IMR-90 (cell line): ENCODE measurements at regions not wholly inside any gene's neighbourhood (a gene's known extent, or its start where the extent isn't known, plus 50 kb on each side); places are given as distances from the start of the nearest gene placed in this dataset.

ENCODE experiments used
- ATAC-seq: fragments of 200-7000 bp; cut with Tn5 transposase; 2 replicates; pipeline ENCODE4 v1.9.1; 2020; ENCODE audit warnings: low read depth, mild to moderate bottlenecking, moderate library complexity
- BruUV-seq: library from RNA; stranded (reverse); fragments of 400-500 nt; replicated peaks from 2 replicates; lab custom pipeline; 2021; lab: Mats Ljungman, UMichigan
- CTCF ChIA-PET: fragments of 300-600 bp; formaldehyde crosslinking; extraction: SDS; loops from one replicate; lab custom pipeline; 2021; ENCODE audit warnings: antibody characterized with exemption; lab: Yijun Ruan, JAX
- POLR2A ChIA-PET: fragments of 300-600 bp; sonication (Branson Sonifier 250); formaldehyde crosslinking; loops from one replicate; lab custom pipeline; 2022; ENCODE audit warnings: antibody characterized with exemption; ENCODE audit not compliant: unreplicated experiment; lab: Charles Lee
- DNase-seq: peaks from one replicate; pipeline ENCODE4 v3.0.0; 2013
- H2AFZ ChIP-seq: replicated peaks from 2 replicates; pipeline ENCODE3; 2013; ENCODE audit warnings: low read length, mild to moderate bottlenecking; ENCODE audit not compliant: poor library complexity
- H2AK5ac ChIP-seq: 2 replicates; pipeline ENCODE4 v1.6.1; 2013; ENCODE audit warnings: low read depth, low read length, inconsistent platforms
- H2AK9ac ChIP-seq: replicated peaks from 2 replicates; pipeline ENCODE3; 2013; ENCODE audit warnings: mild to moderate bottlenecking, low read depth, low read length, moderate library complexity; ENCODE audit not compliant: poor library complexity
- H2BK120ac ChIP-seq: 2 replicates; pipeline ENCODE4 v1.6.1; 2013; ENCODE audit warnings: low read depth, low read length, inconsistent platforms
- H2BK15ac ChIP-seq: 3 replicates; pipeline ENCODE4 v1.6.1; 2013; ENCODE audit warnings: low read depth, low read length, inconsistent platforms
- H2BK20ac ChIP-seq: 2 replicates; pipeline ENCODE4 v1.6.1; 2013; ENCODE audit warnings: low read depth, mild to moderate bottlenecking, inconsistent platforms, low read length, moderate library complexity
- H2BK5ac ChIP-seq: 2 replicates; pipeline ENCODE4 v1.6.1; 2013; ENCODE audit warnings: mild to moderate bottlenecking, low read depth, low read length, inconsistent platforms; ENCODE audit not compliant: poor library complexity, severe bottlenecking
- H3K14ac ChIP-seq: replicated peaks from 2 replicates; pipeline ENCODE4 v1.6.1; 2013; ENCODE audit warnings: low read depth, low read length, inconsistent platforms
- H3K18ac ChIP-seq: 2 replicates; pipeline ENCODE4 v1.6.1; 2013; ENCODE audit warnings: low read depth, low read length, control low read depth
- H3K23ac ChIP-seq: 2 replicates; pipeline ENCODE4 v1.6.1; 2013; ENCODE audit warnings: low read depth, low read length, inconsistent platforms
- H3K27ac ChIP-seq: 2 replicates; pipeline ENCODE4 v1.5.1; 2013; ENCODE audit warnings: mild to moderate bottlenecking, control low read depth, low read length; ENCODE audit not compliant: insufficient read depth
- H3K27me3 ChIP-seq: 2 replicates; pipeline ENCODE4 v1.6.1; 2013; ENCODE audit warnings: low read length; ENCODE audit not compliant: control insufficient read depth, insufficient read depth
- H3K36me3 ChIP-seq: 2 replicates; pipeline ENCODE4 v1.6.1; 2013; ENCODE audit warnings: low read length, mixed read lengths; ENCODE audit not compliant: control insufficient read depth, insufficient read depth
- H3K4ac ChIP-seq: 2 replicates; pipeline ENCODE4 v1.6.1; 2013; ENCODE audit warnings: low read depth, low read length, inconsistent platforms
- H3K4me1 ChIP-seq: 2 replicates; pipeline ENCODE4 v1.6.1; 2013; ENCODE audit warnings: low read length, mixed read lengths; ENCODE audit not compliant: control insufficient read depth, insufficient read depth
- H3K4me2 ChIP-seq: 2 replicates; pipeline ENCODE4 v1.6.1; 2013; ENCODE audit warnings: low read depth, mild to moderate bottlenecking, control low read depth, low read length, moderate library complexity
- H3K4me3 ChIP-seq: 2 replicates; pipeline ENCODE4 v1.5.1; 2013; ENCODE audit warnings: low read depth, mild to moderate bottlenecking, control low read depth, low read length, moderate library complexity; ENCODE audit not compliant: insufficient read depth
- H3K56ac ChIP-seq: 2 replicates; pipeline ENCODE4 v1.6.1; 2013; ENCODE audit warnings: low read length, inconsistent platforms; ENCODE audit not compliant: insufficient read depth; ENCODE audit errors: extremely low read depth
- H3K79me1 ChIP-seq, 2 experiments: 2 replicates each; pipeline ENCODE4 v1.6.1; 2013; ENCODE audit warnings: low read length in 2 of 2, inconsistent platforms in 1 of 2, low read depth in 1 of 2
- H3K9ac ChIP-seq: 2 replicates; pipeline ENCODE4 v1.6.1; 2013; ENCODE audit warnings: low read depth, low read length, control low read depth
- H3K9me1 ChIP-seq: 2 replicates; pipeline ENCODE4 v1.6.1; 2013; ENCODE audit warnings: low read length, inconsistent platforms; ENCODE audit not compliant: insufficient read depth
- H3K9me3 ChIP-seq: 2 replicates; pipeline ENCODE4 v1.6.1; 2013; ENCODE audit warnings: low read length; ENCODE audit not compliant: control insufficient read depth, insufficient read depth
- H4K20me1 ChIP-seq: 2 replicates; pipeline ENCODE4 v1.6.1; 2013; ENCODE audit warnings: low read length, inconsistent platforms; ENCODE audit not compliant: insufficient read depth
- H4K5ac ChIP-seq: 2 replicates; pipeline ENCODE4 v1.6.1; 2013; ENCODE audit warnings: mild to moderate bottlenecking, low read depth, low read length, control low read depth
- H4K8ac ChIP-seq, 2 experiments: 2 replicates each; pipeline ENCODE4 v1.6.1; 2013; ENCODE audit warnings: low read depth in 2 of 2, low read length in 2 of 2, control low read depth in 1 of 2, inconsistent platforms in 1 of 2
- H4K91ac ChIP-seq: 2 replicates; pipeline ENCODE4 v1.6.1; 2013; ENCODE audit warnings: low read depth, low read length, inconsistent platforms; ENCODE audit not compliant: insufficient read depth
- BHLHE40 ChIP-seq: fragments of 150-350 bp; IDR thresholded peaks from 2 replicates; pipeline ENCODE4 v1.6.1; 2016; ENCODE audit warnings: mild to moderate bottlenecking, low read depth, low read length
- CEBPB ChIP-seq: IDR thresholded peaks from 2 replicates; pipeline ENCODE4 v1.6.1; 2012; ENCODE audit warnings: low read depth, low read length, improper control_type of control experiment
- CHD1 ChIP-seq: IDR thresholded peaks from 2 replicates; pipeline ENCODE4 v1.6.1; 2012; ENCODE audit warnings: low read depth, low read length, improper control_type of control experiment
- CTCF ChIP-seq: conservative IDR thresholded peaks from 2 replicates; pipeline ENCODE4 v1.5.1; 2012; ENCODE audit warnings: mild to moderate bottlenecking, low read depth, low read length, improper control_type of control experiment
- FOS ChIP-seq: fragments of 150-350 bp; IDR thresholded peaks from 2 replicates; pipeline ENCODE4 v1.6.1; 2016; ENCODE audit warnings: low read depth, low read length
- MAFK ChIP-seq: IDR thresholded peaks from 2 replicates; pipeline ENCODE4 v1.6.1; 2012; ENCODE audit warnings: low read depth, low read length, improper control_type of control experiment
- MAZ ChIP-seq: IDR thresholded peaks from 2 replicates; pipeline ENCODE4 v1.6.1; 2012; ENCODE audit warnings: low read depth, mild to moderate bottlenecking, low read length, improper control_type of control experiment, moderate library complexity, borderline replicate concordance
- MXI1 ChIP-seq: IDR thresholded peaks from 2 replicates; pipeline ENCODE4 v1.6.1; 2012; ENCODE audit warnings: low read depth, mild to moderate bottlenecking, low read length, moderate library complexity, borderline replicate concordance
- NFE2L2 ChIP-seq: fragments of 150-350 bp; IDR thresholded peaks from 2 replicates; pipeline ENCODE4 v1.6.1; 2016; ENCODE audit warnings: low read depth, mild to moderate bottlenecking, low read length
- POLR2A ChIP-seq: IDR thresholded peaks from 2 replicates; pipeline ENCODE4 v1.6.1; 2012; ENCODE audit warnings: mild to moderate bottlenecking, low read depth, low read length
- RAD21 ChIP-seq: IDR thresholded peaks from 2 replicates; pipeline ENCODE4 v1.6.1; 2012; ENCODE audit warnings: low read length, improper control_type of control experiment
- RCOR1 ChIP-seq: IDR thresholded peaks from 2 replicates; pipeline ENCODE4 v1.6.1; 2012; ENCODE audit warnings: mild to moderate bottlenecking, low read length, improper control_type of control experiment; ENCODE audit not compliant: insufficient replicate concordance
- RFX5 ChIP-seq: IDR thresholded peaks from 2 replicates; pipeline ENCODE4 v1.8.0; 2012; ENCODE audit warnings: low read depth, mild to moderate bottlenecking, low read length, moderate library complexity
- SMC3 ChIP-seq: fragments of 150-350 bp; IDR thresholded peaks from 2 replicates; pipeline ENCODE4 v1.6.1; 2016; ENCODE audit warnings: low read depth, mild to moderate bottlenecking, antibody characterized with exemption, low read length, moderate library complexity
- USF2 ChIP-seq: fragments of 150-350 bp; IDR thresholded peaks from 2 replicates; pipeline ENCODE4 v1.6.1; 2017; ENCODE audit warnings: mild to moderate bottlenecking, antibody characterized with exemption, low read length, low read depth
- WGBS, 2 experiments: methylation state at CpG; one replicate each; pipeline versions ENCODE4 v1.1.5 to v1.1.7; 2013; ENCODE audit warnings: missing lambda C conversion rate in 2 of 2; ENCODE audit not compliant: insufficient read length in 1 of 2; ENCODE audit errors: extremely low coverage in 2 of 2; 5-methylcytosine and 5-hydroxymethylcytosine counted together
- dilution Hi-C: fragments of 300-500 bp; cut with HindIII; formaldehyde crosslinking; loops from one replicate; pipeline ENCODE4 v1.14.3; 2018; ENCODE audit warnings: low sequenced_read_pairs; ENCODE audit not compliant: unreplicated experiment
- in situ Hi-C: fragments of 300-500 bp; cut with MboI; formaldehyde crosslinking; loops from 3 replicates; pipeline ENCODE4 v1.14.3; 2019; ENCODE audit warnings: low sequenced_read_pairs, inconsistent platforms, mixed read lengths
- intact Hi-C: fragments of 100-400 bp; cut with micrococcal nuclease; formaldehyde crosslinking; loops from 2 replicates; pipeline ENCODE4 v1.10.0; 2022
- TF ChIP-seq, protein P1 (sequence below): fragments of 150-350 bp; IDR thresholded peaks from 2 replicates; pipeline ENCODE4 v1.6.1; 2016; ENCODE audit warnings: low read depth, mild to moderate bottlenecking, low read length, moderate library complexity, borderline replicate concordance

- no peaks in the 10 kb centered on the region for H3K4me1 ChIP-seq
- no peaks in the 10 kb centered on the region for H3K27me3 ChIP-seq
- no peak for DNase-seq
- H2BK20ac ChIP-seq: no peak overlapping the region
- no peaks in the 10 kb centered on the region for H3K9me3 ChIP-seq
- no peak overlapping the region for H2AFZ ChIP-seq
- no peak overlapping the region for H2BK120ac ChIP-seq
- H3K14ac ChIP-seq: no peak overlapping the region
- no peak overlapping the region for H3K23ac ChIP-seq
- in situ Hi-C loops: no loop called here
- no peak overlapping the region for H3K9ac ChIP-seq
- no peak overlapping the region for H2BK5ac ChIP-seq
- H3K9me1 ChIP-seq: no peaks in the 10 kb centered on the region
- POLR2A ChIA-PET: no interaction called here
- no peaks in the 10 kb centered on the region for H4K20me1 ChIP-seq
- no peak overlapping the region for H3K4me2 ChIP-seq
- H3K79me1 ChIP-seq: no peaks in the 10 kb centered on the region
- H4K8ac ChIP-seq: no peak overlapping the region
- CTCF ChIA-PET: no interaction called here
- H4K91ac ChIP-seq: no peak overlapping the region
- ATAC-seq: no peak
- no peak overlapping the region for H3K4me3 ChIP-seq
- TF ChIP-seq SMC3: no peak
- TF ChIP-seq MXI1: no peak
- no peak for TF ChIP-seq MAZ
- no peak for TF ChIP-seq FOS
- no peak for TF ChIP-seq POLR2A
- no peak for TF ChIP-seq MAFK
- TF ChIP-seq, protein P1, sequence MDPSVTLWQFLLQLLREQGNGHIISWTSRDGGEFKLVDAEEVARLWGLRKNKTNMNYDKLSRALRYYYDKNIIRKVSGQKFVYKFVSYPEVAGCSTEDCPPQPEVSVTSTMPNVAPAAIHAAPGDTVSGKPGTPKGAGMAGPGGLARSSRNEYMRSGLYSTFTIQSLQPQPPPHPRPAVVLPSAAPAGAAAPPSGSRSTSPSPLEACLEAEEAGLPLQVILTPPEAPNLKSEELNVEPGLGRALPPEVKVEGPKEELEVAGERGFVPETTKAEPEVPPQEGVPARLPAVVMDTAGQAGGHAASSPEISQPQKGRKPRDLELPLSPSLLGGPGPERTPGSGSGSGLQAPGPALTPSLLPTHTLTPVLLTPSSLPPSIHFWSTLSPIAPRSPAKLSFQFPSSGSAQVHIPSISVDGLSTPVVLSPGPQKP: no peak
- no peak for TF ChIP-seq CEBPB
- TF ChIP-seq BHLHE40: no peak
- TF ChIP-seq CTCF: no peak
- TF ChIP-seq CHD1: no peak
- TF ChIP-seq RCOR1: no peak
- no peak for TF ChIP-seq NFE2L2
- no peak for TF ChIP-seq RAD21
- TF ChIP-seq USF2: no peak
- TF ChIP-seq RFX5: no peak
- intact Hi-C loops: no loop called here
- no peak overlapping the region for H2AK9ac ChIP-seq
- no peak overlapping the region for H2AK5ac ChIP-seq
- H2BK15ac ChIP-seq: no peak overlapping the region
- no peaks in the 10 kb centered on the region for H3K36me3 ChIP-seq
- dilution Hi-C loops: no loop called here
- no TSS peak for BruUV-seq
- H3K18ac ChIP-seq: no peak overlapping the region
- no peak overlapping the region for H3K56ac ChIP-seq
- H4K5ac ChIP-seq: no peak overlapping the region
- no peak overlapping the region for H3K27ac ChIP-seq
- WGBS, 2 experiments: no CpG with 5 or more reads among the region's 1 CpG
- no peak overlapping the region for H3K4ac ChIP-seq
Measured at GRCh38 chr7:84847038-84847437, 339.8 kb downstream of the SEMA3D start.
